HFFc6 (cell line): ENCODE measurements at regions not wholly inside any gene's neighbourhood (a gene's known extent, or its start where the extent isn't known, plus 50 kb on each side); places are given as distances from the start of the nearest gene placed in this dataset.

Experiments
- DNase-seq: peaks from one replicate; pipeline ENCODE4 v3.0.0-alpha.2; 2018
- H3K27ac Mint-ChIP-seq: 2 replicates; pipeline ENCODE4 v1.8.0; 2020; ENCODE audit warnings: mild to moderate bottlenecking, mixed read lengths
- H3K27me3 Mint-ChIP-seq: 2 replicates; pipeline ENCODE4 v1.8.0; 2021; ENCODE audit warnings: mild to moderate bottlenecking, moderate library complexity, mixed read lengths; ENCODE audit not compliant: insufficient read depth
- H3K36me3 Mint-ChIP-seq: 2 replicates; pipeline ENCODE4 v1.8.0; 2021; ENCODE audit warnings: low read depth, mixed read lengths
- H3K4me1 Mint-ChIP-seq: 2 replicates; pipeline ENCODE4 v1.8.0; 2020; ENCODE audit warnings: low read depth, mixed read lengths
- H3K4me3 Mint-ChIP-seq: 2 replicates; pipeline ENCODE4 v1.8.0; 2020; ENCODE audit warnings: mild to moderate bottlenecking, moderate library complexity, mixed read lengths
- H3K9me3 Mint-ChIP-seq: 2 replicates; pipeline ENCODE4 v1.8.0; 2020; ENCODE audit warnings: mild to moderate bottlenecking, mixed read lengths
- CTCF ChIP-seq: fragments of 200-600 bp; sonication (generic); IDR thresholded peaks from 2 replicates; pipeline ENCODE4 v1.5.0; 2021; ENCODE audit warnings: antibody characterized with exemption, mild to moderate bottlenecking

GRCh38 chr5:82808960-82809359 lies 268.2 kb downstream of the TMEM167A start:
- no peaks in the 10 kb centered on the region for H3K4me1 Mint-ChIP-seq
- H3K27ac Mint-ChIP-seq = no peak overlapping the region
- H3K4me3 Mint-ChIP-seq = no peak overlapping the region
- H3K9me3 Mint-ChIP-seq = no peaks in the 10 kb centered on the region
- H3K27me3 Mint-ChIP-seq = no peaks in the 10 kb centered on the region
- DNase-seq = no peak
- no peaks in the 10 kb centered on the region for H3K36me3 Mint-ChIP-seq
- TF ChIP-seq CTCF = no peak

- no peaks in the 10 kb centered on the region for H3K9me3 Mint-ChIP-seq
- no peak overlapping the region for H3K27ac Mint-ChIP-seq
- no peaks in the 10 kb centered on the region for H3K27me3 Mint-ChIP-seq
- DNase-seq = no peak
- H3K4me3 Mint-ChIP-seq = no peak overlapping the region
- no peaks in the 10 kb centered on the region for H3K36me3 Mint-ChIP-seq
- no peaks in the 10 kb centered on the region for H3K4me1 Mint-ChIP-seq
- TF ChIP-seq CTCF = no peak
Observed at GRCh38 chr5:82807021-82807420, 270.2 kb downstream of the TMEM167A start.

GRCh38 chr5:82806513-82806912 lies 270.7 kb downstream of the TMEM167A start:
- TF ChIP-seq CTCF = no peak
- Mint-ChIP-seq H3K27ac (no peak overlapping the region), H3K27me3 (no peaks in the 10 kb centered on the region), H3K4me3 (no peak overlapping the region), H3K36me3 (no peaks in the 10 kb centered on the region), H3K4me1 (no peaks in the 10 kb centered on the region), H3K9me3 (no peaks in the 10 kb centered on the region)
- no peak for DNase-seq

GRCh38 chr5:82804155-82804690 lies 273.0 kb downstream of the TMEM167A start:
- no peaks in the 10 kb centered on the region for H3K27me3 Mint-ChIP-seq

GRCh38 chr5:82802954-82803353 lies 274.2 kb downstream of the TMEM167A start:
- TF ChIP-seq CTCF = no peak
- H3K36me3 Mint-ChIP-seq = no peaks in the 10 kb centered on the region

More at GRCh38 chr5:82804155-82804690, 273.0 kb downstream of the TMEM167A start:
- H3K27ac Mint-ChIP-seq = no peak overlapping the region
- H3K4me1 Mint-ChIP-seq = no peaks in the 10 kb centered on the region
- H3K4me3 Mint-ChIP-seq = no peak overlapping the region
- no peak for TF ChIP-seq CTCF
- no peaks in the 10 kb centered on the region for H3K9me3 Mint-ChIP-seq
- no peaks in the 10 kb centered on the region for H3K36me3 Mint-ChIP-seq
- no peak for DNase-seq

GRCh38 chr5:82800826-82801225 lies 276.4 kb downstream of the TMEM167A start:
- DNase-seq = no peak
- Mint-ChIP-seq H3K4me3 (no peak overlapping the region), H3K9me3 (no peaks in the 10 kb centered on the region), H3K4me1 (no peaks in the 10 kb centered on the region), H3K27ac (no peak overlapping the region), H3K36me3 (no peaks in the 10 kb centered on the region), H3K27me3 (no peaks in the 10 kb centered on the region)
- no peak for TF ChIP-seq CTCF

More at GRCh38 chr5:82802954-82803353, 274.2 kb downstream of the TMEM167A start:
- no peaks in the 10 kb centered on the region for H3K27me3 Mint-ChIP-seq
- no peaks in the 10 kb centered on the region for H3K9me3 Mint-ChIP-seq
- no peak for DNase-seq
- no peak overlapping the region for H3K27ac Mint-ChIP-seq
- no peaks in the 10 kb centered on the region for H3K4me1 Mint-ChIP-seq
- H3K4me3 Mint-ChIP-seq = no peak overlapping the region
